ENCODE measurements at regions not wholly inside any gene's neighbourhood (a gene's known extent, or its start where the extent isn't known, plus 50 kb on each side); places are given as distances from the start of the nearest gene placed in this dataset.
"Not testable (repeated sequence)": the region's sequence is repeated elsewhere in the genome, so short reads cannot be mapped to it uniquely, and the experiment has no call there.

DNA sequence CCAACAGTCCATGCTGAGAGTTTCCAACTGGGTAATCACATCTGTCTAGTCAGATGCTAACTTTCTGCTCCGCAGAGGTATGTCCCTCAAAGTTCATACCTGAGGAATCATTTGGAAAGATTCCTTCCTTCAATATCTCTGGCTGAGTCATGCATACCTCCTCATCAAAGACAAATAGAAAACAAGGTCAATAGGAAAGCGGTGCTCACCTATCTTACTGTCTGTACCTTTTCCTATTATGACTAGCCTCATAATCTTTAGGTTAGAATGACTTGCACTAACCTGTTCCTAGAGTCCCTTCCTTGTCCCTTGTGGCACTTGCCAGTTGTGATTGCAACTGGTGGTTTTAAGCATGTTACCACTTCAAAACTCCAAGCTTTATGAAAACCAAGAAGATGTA, 78.2 kb upstream of the PTPRK start:
- Histone ChIP-seq H3K27me3 (no peaks in the 10 kb centered on the region), H3K9me3 (no peaks in the 10 kb centered on the region), H3K36me3 (no peaks in the 10 kb centered on the region), H3K4me1 (peaks cover 7% of the 10 kb centered on the region), H3K4me3 (ENCODE audit: low read depth, low read length) (no peak overlapping the region)
- no peak for DNase-seq
- TF ChIP-seq, protein P1, sequence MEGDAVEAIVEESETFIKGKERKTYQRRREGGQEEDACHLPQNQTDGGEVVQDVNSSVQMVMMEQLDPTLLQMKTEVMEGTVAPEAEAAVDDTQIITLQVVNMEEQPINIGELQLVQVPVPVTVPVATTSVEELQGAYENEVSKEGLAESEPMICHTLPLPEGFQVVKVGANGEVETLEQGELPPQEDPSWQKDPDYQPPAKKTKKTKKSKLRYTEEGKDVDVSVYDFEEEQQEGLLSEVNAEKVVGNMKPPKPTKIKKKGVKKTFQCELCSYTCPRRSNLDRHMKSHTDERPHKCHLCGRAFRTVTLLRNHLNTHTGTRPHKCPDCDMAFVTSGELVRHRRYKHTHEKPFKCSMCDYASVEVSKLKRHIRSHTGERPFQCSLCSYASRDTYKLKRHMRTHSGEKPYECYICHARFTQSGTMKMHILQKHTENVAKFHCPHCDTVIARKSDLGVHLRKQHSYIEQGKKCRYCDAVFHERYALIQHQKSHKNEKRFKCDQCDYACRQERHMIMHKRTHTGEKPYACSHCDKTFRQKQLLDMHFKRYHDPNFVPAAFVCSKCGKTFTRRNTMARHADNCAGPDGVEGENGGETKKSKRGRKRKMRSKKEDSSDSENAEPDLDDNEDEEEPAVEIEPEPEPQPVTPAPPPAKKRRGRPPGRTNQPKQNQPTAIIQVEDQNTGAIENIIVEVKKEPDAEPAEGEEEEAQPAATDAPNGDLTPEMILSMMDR (IDR thresholded peaks at IDR 0.05; ENCODE audit: low read depth, low read length), result no peak

DNA sequence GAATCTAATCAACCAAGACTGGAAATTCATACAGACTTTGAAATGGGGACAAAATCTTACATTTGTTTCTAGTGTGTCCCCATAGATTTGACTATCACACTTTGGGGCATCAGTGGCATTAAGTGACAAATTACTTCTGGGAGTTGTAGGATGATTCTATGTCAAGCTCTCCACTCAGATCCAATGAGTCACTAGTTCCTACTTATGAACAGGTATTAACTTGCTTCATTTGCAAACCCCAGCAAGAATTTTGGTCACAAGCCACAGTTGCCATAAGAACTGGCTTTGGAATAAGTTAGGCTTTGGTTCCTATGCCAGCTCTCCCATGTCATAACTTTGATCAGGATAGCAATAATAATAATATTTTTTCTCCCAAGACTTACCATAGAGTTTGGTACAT, 77.6 kb upstream of the PTPRK start:
- H3K4me3 ChIP-seq (ENCODE audit: low read depth, low read length), result no peak overlapping the region
- H3K9me3 ChIP-seq, result no peaks in the 10 kb centered on the region
- H3K4me1 ChIP-seq, result peaks cover 7% of the 10 kb centered on the region
- no peaks in the 10 kb centered on the region for H3K27me3 ChIP-seq
- DNase-seq, result no peak
- TF ChIP-seq, protein P1 (IDR thresholded peaks at IDR 0.05; ENCODE audit: low read depth, low read length), result no peak
- H3K36me3 ChIP-seq, result no peaks in the 10 kb centered on the region

GRCh38 chr6:128597004-128597403, 76.6 kb upstream of the PTPRK start:
- Histone ChIP-seq H3K27me3 (no peaks in the 10 kb centered on the region), H3K4me3 (ENCODE audit: low read depth, low read length) (no peak overlapping the region), H3K4me1 (peaks cover 7% of the 10 kb centered on the region), H3K9me3 (no peaks in the 10 kb centered on the region), H3K36me3 (no peaks in the 10 kb centered on the region)
- DNase-seq, result no peak
- TF ChIP-seq, protein P1 (IDR thresholded peaks at IDR 0.05; ENCODE audit: low read depth, low read length), result no peak

GRCh38 chr6:128595544-128595943, 75.1 kb upstream of the PTPRK start:
- DNase-seq, result no peak
- no peaks in the 10 kb centered on the region for H3K9me3 ChIP-seq
- peaks cover 4% of the 10 kb centered on the region for H3K4me1 ChIP-seq
- no peaks in the 10 kb centered on the region for H3K36me3 ChIP-seq
- TF ChIP-seq, protein P1 (IDR thresholded peaks at IDR 0.05; ENCODE audit: low read depth, low read length), result no peak
- no peaks in the 10 kb centered on the region for H3K27me3 ChIP-seq
- H3K4me3 ChIP-seq (ENCODE audit: low read depth, low read length), result no peak overlapping the region

- Histone ChIP-seq H3K4me3 (ENCODE audit: low read depth, low read length) (no peak overlapping the region), H3K4me1 (no peaks in the 10 kb centered on the region), H3K9me3 (no peaks in the 10 kb centered on the region), H3K36me3 (no peaks in the 10 kb centered on the region), H3K27me3 (no peaks in the 10 kb centered on the region)
- no peak for DNase-seq
- TF ChIP-seq, protein P1 (IDR thresholded peaks at IDR 0.05; ENCODE audit: low read depth, low read length), result no peak
Observed at GRCh38 chr6:128586095-128586494, 65.7 kb upstream of the PTPRK start.

GRCh38 chr6:128580224-128581110, 60.1 kb upstream of the PTPRK start:
- no peak for DNase-seq
- no peaks in the 10 kb centered on the region for H3K27me3 ChIP-seq
- H3K4me1 ChIP-seq, result no peaks in the 10 kb centered on the region
- TF ChIP-seq, protein P1 (IDR thresholded peaks at IDR 0.05; ENCODE audit: low read depth, low read length), result no peak
- H3K4me3 ChIP-seq (ENCODE audit: low read depth, low read length), result no peak overlapping the region
- H3K9me3 ChIP-seq, result no peaks in the 10 kb centered on the region
- no peaks in the 10 kb centered on the region for H3K36me3 ChIP-seq

GRCh38 chr6:128575254-128575653, 54.9 kb upstream of the PTPRK start:
- not testable (repeated sequence) for H3K36me3 ChIP-seq; H3K27me3 ChIP-seq; H3K4me3 ChIP-seq (ENCODE audit: low read depth, low read length); H3K4me1 ChIP-seq; DNase-seq; H3K9me3 ChIP-seq

Measured in BE2C (cell line).